Common myeloid progenitor, CD34-positive (primary cell): ENCODE measurements at regions not wholly inside any gene's neighbourhood (a gene's known extent, or its start where the extent isn't known, plus 50 kb on each side); places are given as distances from the start of the nearest gene placed in this dataset.

Experiments
- CTCF ChIA-PET: fragments of 350-600 bp; sonication (Branson Sonifier 250); formaldehyde crosslinking; loops from one replicate; lab custom pipeline; 2021; ENCODE audit warnings: antibody characterized with exemption; lab: Charles Lee
- POLR2A ChIA-PET: fragments of 350-600 bp; sonication (Branson Sonifier 250); formaldehyde crosslinking; loops from one replicate; lab custom pipeline; 2021; ENCODE audit warnings: antibody characterized with exemption; lab: Charles Lee
- DNase-seq, 3 donors: peaks; one replicate each; pipeline versions ENCODE4 v3.0.0 to v3.0.0-alpha.2; 2013
- H3K27ac ChIP-seq, 2 experiments: 1 replicate in 1 of 2; 2 replicates in 1 of 2; pipeline ENCODE4 v1.7.0; 2013; ENCODE audit warnings: inconsistent platforms in 2 of 2, low read length in 2 of 2, mild to moderate bottlenecking in 2 of 2, low read depth in 1 of 2, moderate library complexity in 1 of 2; ENCODE audit not compliant: severe bottlenecking in 2 of 2, insufficient read depth in 1 of 2, poor library complexity in 1 of 2
- H3K27me3 ChIP-seq, 5 experiments: replicated peaks in 2 of 5; 1 replicate in 3 of 5; 2 replicates in 2 of 5; pipeline versions ENCODE4 v1.6.1 to v1.7.0; 2013; ENCODE audit warnings: low read length in 4 of 5, mild to moderate bottlenecking in 2 of 5, moderate library complexity in 2 of 5, inconsistent platforms in 1 of 5; ENCODE audit not compliant: insufficient read depth in 5 of 5, control insufficient read depth in 4 of 5
- H3K36me3 ChIP-seq, 4 experiments: 1 replicate in 2 of 4; 2 replicates in 2 of 4; pipeline versions ENCODE4 v1.6.1 to v1.7.0; 2013; ENCODE audit warnings: low read length in 3 of 4, control low read depth in 1 of 4, mild to moderate bottlenecking in 1 of 4; ENCODE audit not compliant: control insufficient read depth in 4 of 4, insufficient read depth in 4 of 4
- H3K4me1 ChIP-seq, 4 experiments: 1 replicate in 3 of 4; 2 replicates in 1 of 4; pipeline versions ENCODE4 v1.6.1 to v1.7.1; 2013; ENCODE audit warnings: low read length in 3 of 4, mild to moderate bottlenecking in 3 of 4, control low read depth in 1 of 4, inconsistent platforms in 1 of 4, moderate library complexity in 1 of 4; ENCODE audit not compliant: control insufficient read depth in 4 of 4, insufficient read depth in 4 of 4; ENCODE audit errors: control extremely low read depth in 1 of 4
- H3K4me3 ChIP-seq, 7 experiments: 1 replicate in 4 of 7; 2 replicates in 3 of 7; pipeline versions ENCODE4 v1.5.1 to v1.7.0; 2013; ENCODE audit warnings: mild to moderate bottlenecking in 7 of 7, low read length in 6 of 7, moderate library complexity in 6 of 7, inconsistent platforms in 2 of 7, low read depth in 2 of 7, control low read depth in 1 of 7; ENCODE audit not compliant: insufficient read depth in 4 of 7, control insufficient read depth in 1 of 7; ENCODE audit errors: extremely low read depth in 1 of 7
- H3K9me3 ChIP-seq, 5 experiments: 1 replicate in 4 of 5; 2 replicates in 1 of 5; pipeline versions ENCODE4 v1.6.1 to v1.7.1; 2013; ENCODE audit warnings: low read length in 4 of 5, mild to moderate bottlenecking in 2 of 5, inconsistent platforms in 1 of 5, low read depth in 1 of 5, moderate library complexity in 1 of 5; ENCODE audit not compliant: control insufficient read depth in 4 of 5, insufficient read depth in 2 of 5; ENCODE audit errors: control extremely low read depth in 1 of 5
- whole genome bisulfite sequencing: methylation state at CpG from one replicate; pipeline ENCODE4 v1.1.5; 2013; ENCODE audit not compliant: insufficient coverage; 5-methylcytosine and 5-hydroxymethylcytosine counted together

GRCh38 chr4:10737337-10737736, 52.8 kb upstream of the CLNK start:
- DNase-seq = no peak

GRCh38 chr4:10736895-10737294, 52.3 kb upstream of the CLNK start:
- POLR2A ChIA-PET = no interaction called here

More at GRCh38 chr4:10737337-10737736, 52.8 kb upstream of the CLNK start:
- WGBS = no CpG with 5 or more reads among the region's 6 CpGs
- Histone ChIP-seq H3K36me3 (no peaks in the 10 kb centered on the region), H3K27me3 (no peaks in the 10 kb centered on the region), H3K4me1 (peaks cover 5 to 24% (median 10%) of the 10 kb centered on the region in 4 experiments), H3K9me3 (no peaks in the 10 kb centered on the region), H3K27ac (no peak overlapping the region), H3K4me3 (no peak overlapping the region)
- POLR2A ChIA-PET = no interaction called here
- CTCF ChIA-PET = no interaction called here

GRCh38 chr4:10736266-10736665, 51.7 kb upstream of the CLNK start:
- DNase-seq = no peak
- Histone ChIP-seq H3K9me3 (no peaks in the 10 kb centered on the region), H3K27me3 (no peaks in the 10 kb centered on the region), H3K36me3 (no peaks in the 10 kb centered on the region), H3K4me1 (peaks cover 10 to 34% (median 15%) of the 10 kb centered on the region in 4 experiments), H3K4me3 (no peak overlapping the region), H3K27ac (no peak overlapping the region)
- CTCF ChIA-PET = no interaction called here
- 96% methylated on average over 3 of the region's 3 CpGs for WGBS
- POLR2A ChIA-PET = no interaction called here

More at GRCh38 chr4:10736895-10737294, 52.3 kb upstream of the CLNK start:
- DNase-seq = no peak
- Histone ChIP-seq H3K4me3 (no peak overlapping the region), H3K27me3 (no peaks in the 10 kb centered on the region), H3K4me1 (peaks cover 6 to 28% (median 13%) of the 10 kb centered on the region in 4 experiments), H3K9me3 (no peaks in the 10 kb centered on the region), H3K27ac (no peak overlapping the region), H3K36me3 (no peaks in the 10 kb centered on the region)
- CTCF ChIA-PET = no interaction called here
- WGBS = 100% methylated on average over 2 of the region's 2 CpGs

- Histone ChIP-seq H3K4me3 (no peak overlapping the region), H3K9me3 (no peaks in the 10 kb centered on the region), H3K36me3 (no peaks in the 10 kb centered on the region), H3K4me1 (peaks cover 10 to 37% (median 14%) of the 10 kb centered on the region in 4 experiments), H3K27ac (no peak overlapping the region), H3K27me3 (no peaks in the 10 kb centered on the region)
- WGBS = 100% methylated on average over 3 of the region's 5 CpGs
- CTCF ChIA-PET = no interaction called here
- POLR2A ChIA-PET = no interaction called here
- DNase-seq = no peak
Measured at GRCh38 chr4:10734697-10735096, 50.1 kb upstream of the CLNK start.
